GM23338 (cell line): ENCODE measurements at regions not wholly inside any gene's neighbourhood (a gene's known extent, or its start where the extent isn't known, plus 50 kb on each side); places are given as distances from the start of the nearest gene placed in this dataset.

Experiments
- ATAC-seq: fragments of 200-7000 bp; cut with Tn5 transposase; 3 replicates; pipeline ENCODE4 v1.9.1; 2020
- DNase-seq: peaks from one replicate; pipeline ENCODE4 v3.0.0-alpha.2; 2015; ENCODE audit warnings: low spot score
- H2AFZ ChIP-seq: fragments of 200-600 bp; sonication (generic); 2 replicates; pipeline ENCODE4 v1.8.0; 2016; ENCODE audit warnings: antibody characterized with exemption, mild to moderate bottlenecking, moderate library complexity
- H3F3A ChIP-seq: fragments of 200-600 bp; sonication (generic); replicated peaks from 2 replicates; pipeline ENCODE4 v1.8.0; 2017; ENCODE audit warnings: antibody characterized with exemption, mixed run types, low read depth
- H3K27ac ChIP-seq: fragments of 200-600 bp; sonication (generic); 2 replicates; pipeline ENCODE4 v1.6.1; 2016; ENCODE audit warnings: low read depth
- H3K27me3 ChIP-seq: fragments of 200-600 bp; sonication (generic); 2 replicates; pipeline ENCODE4 v1.8.0; 2016; ENCODE audit warnings: mild to moderate bottlenecking, mixed run types, moderate library complexity; ENCODE audit not compliant: insufficient read depth
- H3K36me3 ChIP-seq: fragments of 200-600 bp; sonication (generic); 2 replicates; pipeline ENCODE4 v1.8.0; 2016; ENCODE audit warnings: mild to moderate bottlenecking; ENCODE audit not compliant: insufficient read depth
- H3K4me1 ChIP-seq: fragments of 200-600 bp; sonication (generic); 2 replicates; pipeline ENCODE4 v1.8.0; 2016; ENCODE audit warnings: mild to moderate bottlenecking, moderate library complexity; ENCODE audit not compliant: insufficient read depth
- H3K4me2 ChIP-seq: fragments of 200-600 bp; sonication (generic); 2 replicates; pipeline ENCODE4 v1.7.1; 2017; ENCODE audit warnings: mixed run types
- H3K4me3 ChIP-seq: fragments of 200-600 bp; sonication (generic); 2 replicates; pipeline ENCODE4 v1.6.1; 2016; ENCODE audit warnings: mixed run types
- H3K79me2 ChIP-seq: fragments of 200-600 bp; sonication (generic); replicated peaks from 2 replicates; pipeline ENCODE4 v1.8.0; 2017; ENCODE audit warnings: mild to moderate bottlenecking; ENCODE audit not compliant: insufficient read depth
- H3K9me2 ChIP-seq: fragments of 200-600 bp; sonication (generic); 2 replicates; pipeline ENCODE4 v1.8.0; 2017; ENCODE audit not compliant: insufficient read depth
- H4K20me1 ChIP-seq: fragments of 200-600 bp; sonication (generic); replicated peaks from 2 replicates; pipeline ENCODE4 v1.8.0; 2017; ENCODE audit warnings: mild to moderate bottlenecking; ENCODE audit not compliant: insufficient read depth
- H3K27ac Mint-ChIP-seq: 2 replicates; pipeline ENCODE4 v1.8.0; 2020; ENCODE audit warnings: inconsistent platforms, mild to moderate bottlenecking, moderate library complexity, mixed read lengths
- H3K27me3 Mint-ChIP-seq: 3 replicates; pipeline ENCODE4 v1.8.0; 2022; ENCODE audit warnings: low read depth, mild to moderate bottlenecking, moderate library complexity, mixed read lengths, inconsistent platforms; ENCODE audit not compliant: insufficient read depth, poor library complexity
- H3K36me3 Mint-ChIP-seq: 3 replicates; pipeline ENCODE4 v1.8.0; 2021; ENCODE audit warnings: low read depth, mild to moderate bottlenecking, inconsistent platforms, moderate library complexity, mixed read lengths
- H3K4me1 Mint-ChIP-seq: 3 replicates; pipeline ENCODE4 v1.8.0; 2020; ENCODE audit warnings: mild to moderate bottlenecking, inconsistent platforms, mixed read lengths
- H3K4me3 Mint-ChIP-seq: 3 replicates; pipeline ENCODE4 v1.8.0; 2021; ENCODE audit warnings: moderate library complexity, mild to moderate bottlenecking, inconsistent platforms, mixed read lengths
- H3K9me3 Mint-ChIP-seq: 3 replicates; pipeline ENCODE4 v1.8.0; 2020; ENCODE audit warnings: moderate library complexity, mild to moderate bottlenecking, inconsistent platforms, mixed read lengths
- CREB1 ChIP-seq: fragments of 250-450 bp; sonication (Bioruptor Pico); IDR thresholded peaks from 2 replicates; pipeline ENCODE4 v1.5.0; 2020; ENCODE audit warnings: low read depth, mild to moderate bottlenecking, moderate library complexity
- CTCF ChIP-seq, 2 experiments: fragments of 200-600 bp in 1 of 2; sonication (generic) in 1 of 2; conservative IDR thresholded peaks; 2 replicates each; pipeline versions ENCODE4 v1.5.1 to v1.6.1; 2016 to 2017; ENCODE audit warnings: antibody characterized with exemption in 2 of 2, low read depth in 2 of 2, mild to moderate bottlenecking in 2 of 2, moderate library complexity in 1 of 2
- ETS1 ChIP-seq: IDR thresholded peaks from 2 replicates; pipeline ENCODE4 v1.6.1; 2016; ENCODE audit warnings: antibody characterized with exemption
- EZH2 ChIP-seq: fragments of 200-600 bp; sonication (generic); IDR thresholded peaks from one replicate; pipeline ENCODE4 v1.8.0; 2017; ENCODE audit warnings: antibody characterized with exemption, mild to moderate bottlenecking, low read depth; ENCODE audit not compliant: unreplicated experiment
- EZH2phosphoT487 ChIP-seq: fragments of 200-600 bp; sonication (generic); IDR thresholded peaks from one replicate; pipeline ENCODE4 v1.8.1; 2018; ENCODE audit warnings: antibody characterized with exemption; ENCODE audit not compliant: unreplicated experiment
- JUNB ChIP-seq: IDR thresholded peaks from one replicate; pipeline ENCODE4 v1.6.1; 2016; ENCODE audit warnings: antibody characterized with exemption; ENCODE audit not compliant: unreplicated experiment
- NANOG ChIP-seq: IDR thresholded peaks from 2 replicates; pipeline ENCODE4 v1.6.1; 2016; ENCODE audit warnings: antibody characterized with exemption, borderline replicate concordance
- POLR2AphosphoS5 ChIP-seq: IDR thresholded peaks from 2 replicates; pipeline ENCODE4 v1.6.1; 2016; ENCODE audit warnings: antibody characterized with exemption, low read depth
- STAT1 ChIP-seq: IDR thresholded peaks from one replicate; pipeline ENCODE4 v1.6.1; 2016; ENCODE audit warnings: antibody characterized with exemption; ENCODE audit not compliant: unreplicated experiment
- ZNF114 ChIP-seq: fragments of 250-450 bp; sonication (Bioruptor Pico); IDR thresholded peaks from 2 replicates; pipeline ENCODE4 v1.5.0; 2020; ENCODE audit warnings: mild to moderate bottlenecking, moderate library complexity
- ZNF331 ChIP-seq: fragments of 250-450 bp; sonication (Bioruptor Pico); IDR thresholded peaks from 2 replicates; pipeline ENCODE4 v1.5.0; 2020; ENCODE audit warnings: low read depth, mild to moderate bottlenecking, moderate library complexity
- TF ChIP-seq, protein P1 (sequence below): IDR thresholded peaks from one replicate; pipeline ENCODE4 v1.6.1; 2018; ENCODE audit warnings: antibody characterized with exemption; ENCODE audit not compliant: unreplicated experiment
- TF ChIP-seq, protein P2 (sequence below): fragments of 250-450 bp; sonication (Bioruptor Pico); IDR thresholded peaks from 2 replicates; pipeline ENCODE4 v1.5.0; 2020; ENCODE audit warnings: mild to moderate bottlenecking, moderate library complexity

GRCh38 chr11:33605703-33606102, 94.9 kb downstream of the C11orf91 start:
- H3K79me2 ChIP-seq = no peaks in the 10 kb centered on the region
- Mint-ChIP-seq H3K27ac (no peak overlapping the region), H3K4me1 (peaks cover 3% of the 10 kb centered on the region; the same call in 1 of the 3 replicates), H3K4me3 (no peak overlapping the region), H3K36me3 (no peaks in the 10 kb centered on the region), H3K9me3 (no peaks in the 10 kb centered on the region), H3K27me3 (peaks cover 5% of the 10 kb centered on the region)
- ATAC-seq (no peak), DNase-seq (no peak)
- no peak overlapping the region for H3K4me2 ChIP-seq
- no peaks in the 10 kb centered on the region for H3F3A ChIP-seq
- no peaks in the 10 kb centered on the region; the same call in 1 of the 2 replicates for H3K4me1 ChIP-seq
- no peak overlapping the region for H3K4me3 ChIP-seq
- TF ChIP-seq NANOG (no peak), STAT1 (no peak), POLR2AphosphoS5 (no peak), ZNF331 (CRISPR knock-in tag) (no peak), CREB1 (no peak), EZH2phosphoT487 (no peak), JUNB (no peak), ZNF114 (no peak), CTCF (conservative IDR thresholded peaks at IDR 0.05; ENCODE audit: low read depth in 2 of 2) (no peak), ETS1 (no peak), EZH2 (no peak)
- TF ChIP-seq, protein P1, sequence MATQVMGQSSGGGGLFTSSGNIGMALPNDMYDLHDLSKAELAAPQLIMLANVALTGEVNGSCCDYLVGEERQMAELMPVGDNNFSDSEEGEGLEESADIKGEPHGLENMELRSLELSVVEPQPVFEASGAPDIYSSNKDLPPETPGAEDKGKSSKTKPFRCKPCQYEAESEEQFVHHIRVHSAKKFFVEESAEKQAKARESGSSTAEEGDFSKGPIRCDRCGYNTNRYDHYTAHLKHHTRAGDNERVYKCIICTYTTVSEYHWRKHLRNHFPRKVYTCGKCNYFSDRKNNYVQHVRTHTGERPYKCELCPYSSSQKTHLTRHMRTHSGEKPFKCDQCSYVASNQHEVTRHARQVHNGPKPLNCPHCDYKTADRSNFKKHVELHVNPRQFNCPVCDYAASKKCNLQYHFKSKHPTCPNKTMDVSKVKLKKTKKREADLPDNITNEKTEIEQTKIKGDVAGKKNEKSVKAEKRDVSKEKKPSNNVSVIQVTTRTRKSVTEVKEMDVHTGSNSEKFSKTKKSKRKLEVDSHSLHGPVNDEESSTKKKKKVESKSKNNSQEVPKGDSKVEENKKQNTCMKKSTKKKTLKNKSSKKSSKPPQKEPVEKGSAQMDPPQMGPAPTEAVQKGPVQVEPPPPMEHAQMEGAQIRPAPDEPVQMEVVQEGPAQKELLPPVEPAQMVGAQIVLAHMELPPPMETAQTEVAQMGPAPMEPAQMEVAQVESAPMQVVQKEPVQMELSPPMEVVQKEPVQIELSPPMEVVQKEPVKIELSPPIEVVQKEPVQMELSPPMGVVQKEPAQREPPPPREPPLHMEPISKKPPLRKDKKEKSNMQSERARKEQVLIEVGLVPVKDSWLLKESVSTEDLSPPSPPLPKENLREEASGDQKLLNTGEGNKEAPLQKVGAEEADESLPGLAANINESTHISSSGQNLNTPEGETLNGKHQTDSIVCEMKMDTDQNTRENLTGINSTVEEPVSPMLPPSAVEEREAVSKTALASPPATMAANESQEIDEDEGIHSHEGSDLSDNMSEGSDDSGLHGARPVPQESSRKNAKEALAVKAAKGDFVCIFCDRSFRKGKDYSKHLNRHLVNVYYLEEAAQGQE = no peak
- TF ChIP-seq, protein P2, sequence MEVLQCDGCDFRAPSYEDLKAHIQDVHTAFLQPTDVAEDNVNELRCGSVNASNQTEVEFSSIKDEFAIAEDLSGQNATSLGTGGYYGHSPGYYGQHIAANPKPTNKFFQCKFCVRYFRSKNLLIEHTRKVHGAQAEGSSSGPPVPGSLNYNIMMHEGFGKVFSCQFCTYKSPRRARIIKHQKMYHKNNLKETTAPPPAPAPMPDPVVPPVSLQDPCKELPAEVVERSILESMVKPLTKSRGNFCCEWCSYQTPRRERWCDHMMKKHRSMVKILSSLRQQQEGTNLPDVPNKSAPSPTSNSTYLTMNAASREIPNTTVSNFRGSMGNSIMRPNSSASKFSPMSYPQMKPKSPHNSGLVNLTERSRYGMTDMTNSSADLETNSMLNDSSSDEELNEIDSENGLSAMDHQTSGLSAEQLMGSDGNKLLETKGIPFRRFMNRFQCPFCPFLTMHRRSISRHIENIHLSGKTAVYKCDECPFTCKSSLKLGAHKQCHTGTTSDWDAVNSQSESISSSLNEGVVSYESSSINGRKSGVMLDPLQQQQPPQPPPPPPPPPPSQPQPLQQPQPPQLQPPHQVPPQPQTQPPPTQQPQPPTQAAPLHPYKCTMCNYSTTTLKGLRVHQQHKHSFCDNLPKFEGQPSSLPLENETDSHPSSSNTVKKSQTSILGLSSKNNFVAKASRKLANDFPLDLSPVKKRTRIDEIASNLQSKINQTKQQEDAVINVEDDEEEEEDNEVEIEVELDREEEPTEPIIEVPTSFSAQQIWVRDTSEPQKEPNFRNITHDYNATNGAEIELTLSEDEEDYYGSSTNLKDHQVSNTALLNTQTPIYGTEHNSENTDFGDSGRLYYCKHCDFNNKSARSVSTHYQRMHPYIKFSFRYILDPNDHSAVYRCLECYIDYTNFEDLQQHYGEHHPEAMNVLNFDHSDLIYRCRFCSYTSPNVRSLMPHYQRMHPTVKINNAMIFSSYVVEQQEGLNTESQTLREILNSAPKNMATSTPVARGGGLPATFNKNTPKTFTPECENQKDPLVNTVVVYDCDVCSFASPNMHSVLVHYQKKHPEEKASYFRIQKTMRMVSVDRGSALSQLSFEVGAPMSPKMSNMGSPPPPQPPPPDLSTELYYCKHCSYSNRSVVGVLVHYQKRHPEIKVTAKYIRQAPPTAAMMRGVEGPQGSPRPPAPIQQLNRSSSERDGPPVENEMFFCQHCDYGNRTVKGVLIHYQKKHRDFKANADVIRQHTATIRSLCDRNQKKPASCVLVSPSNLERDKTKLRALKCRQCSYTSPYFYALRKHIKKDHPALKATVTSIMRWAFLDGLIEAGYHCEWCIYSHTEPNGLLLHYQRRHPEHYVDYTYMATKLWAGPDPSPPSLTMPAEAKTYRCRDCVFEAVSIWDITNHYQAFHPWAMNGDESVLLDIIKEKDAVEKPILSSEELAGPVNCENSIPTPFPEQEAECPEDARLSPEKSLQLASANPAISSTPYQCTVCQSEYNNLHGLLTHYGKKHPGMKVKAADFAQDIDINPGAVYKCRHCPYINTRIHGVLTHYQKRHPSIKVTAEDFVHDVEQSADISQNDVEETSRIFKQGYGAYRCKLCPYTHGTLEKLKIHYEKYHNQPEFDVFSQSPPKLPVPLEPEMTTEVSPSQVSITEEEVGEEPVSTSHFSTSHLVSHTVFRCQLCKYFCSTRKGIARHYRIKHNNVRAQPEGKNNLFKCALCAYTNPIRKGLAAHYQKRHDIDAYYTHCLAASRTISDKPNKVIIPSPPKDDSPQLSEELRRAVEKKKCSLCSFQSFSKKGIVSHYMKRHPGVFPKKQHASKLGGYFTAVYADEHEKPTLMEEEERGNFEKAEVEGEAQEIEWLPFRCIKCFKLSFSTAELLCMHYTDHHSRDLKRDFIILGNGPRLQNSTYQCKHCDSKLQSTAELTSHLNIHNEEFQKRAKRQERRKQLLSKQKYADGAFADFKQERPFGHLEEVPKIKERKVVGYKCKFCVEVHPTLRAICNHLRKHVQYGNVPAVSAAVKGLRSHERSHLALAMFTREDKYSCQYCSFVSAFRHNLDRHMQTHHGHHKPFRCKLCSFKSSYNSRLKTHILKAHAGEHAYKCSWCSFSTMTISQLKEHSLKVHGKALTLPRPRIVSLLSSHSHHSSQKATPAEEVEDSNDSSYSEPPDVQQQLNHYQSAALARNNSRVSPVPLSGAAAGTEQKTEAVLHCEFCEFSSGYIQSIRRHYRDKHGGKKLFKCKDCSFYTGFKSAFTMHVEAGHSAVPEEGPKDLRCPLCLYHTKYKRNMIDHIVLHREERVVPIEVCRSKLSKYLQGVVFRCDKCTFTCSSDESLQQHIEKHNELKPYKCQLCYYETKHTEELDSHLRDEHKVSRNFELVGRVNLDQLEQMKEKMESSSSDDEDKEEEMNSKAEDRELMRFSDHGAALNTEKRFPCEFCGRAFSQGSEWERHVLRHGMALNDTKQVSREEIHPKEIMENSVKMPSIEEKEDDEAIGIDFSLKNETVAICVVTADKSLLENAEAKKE = no peak
- no peaks in the 10 kb centered on the region for H3K36me3 ChIP-seq
- H3K27ac ChIP-seq = no peak overlapping the region
- no peak overlapping the region for H2AFZ ChIP-seq
- H4K20me1 ChIP-seq = no peaks in the 10 kb centered on the region
- no peaks in the 10 kb centered on the region for H3K9me2 ChIP-seq
- no peaks in the 10 kb centered on the region for H3K27me3 ChIP-seq
